GM21381 (cell line): ENCODE measurements at regions not wholly inside any gene's neighbourhood (a gene's known extent, or its start where the extent isn't known, plus 50 kb on each side); places are given as distances from the start of the nearest gene placed in this dataset.

Experiments used
- ATAC-seq: cut with Tn5 transposase; IDR thresholded peaks from one replicate; pipeline ENCODE4 v1.9.1; 2021; ENCODE audit warnings: mild to moderate bottlenecking, moderate library complexity; ENCODE audit not compliant: unreplicated experiment

DNA sequence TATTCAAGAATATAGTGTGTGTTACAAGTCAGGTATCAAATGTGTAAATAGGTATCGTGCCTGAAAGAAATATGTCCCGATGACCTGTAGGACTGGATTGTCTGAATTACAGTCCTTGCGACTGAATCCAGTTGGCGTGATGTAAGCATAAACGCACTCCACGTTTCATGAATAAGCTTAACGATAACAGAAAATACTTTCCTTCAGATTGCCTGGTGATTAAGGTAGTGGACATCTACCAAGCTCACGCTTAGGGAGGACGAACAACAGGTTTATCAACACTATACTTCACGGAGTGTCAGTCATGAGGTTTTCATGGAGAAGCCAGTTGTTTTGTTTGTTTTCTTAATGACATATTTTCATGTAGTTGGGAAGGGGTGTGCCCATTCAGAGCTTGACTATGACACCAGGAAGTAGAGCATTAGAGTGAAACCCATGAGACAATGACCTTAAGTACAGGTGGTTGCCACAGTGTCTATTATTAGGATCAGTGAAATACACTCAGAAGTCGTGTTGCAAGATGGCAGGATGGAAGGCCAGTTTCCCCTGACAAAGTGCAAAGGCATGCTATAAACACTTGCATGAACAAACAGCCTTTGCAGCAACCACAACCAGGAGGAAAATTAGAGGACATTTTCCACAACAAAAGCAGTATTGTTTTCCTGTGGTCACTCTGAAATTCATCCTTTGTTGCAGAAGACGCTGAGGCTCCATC, 305.8 kb upstream of the PRDM1 start:
- ATAC-seq: peak; percentile 72

DNA sequence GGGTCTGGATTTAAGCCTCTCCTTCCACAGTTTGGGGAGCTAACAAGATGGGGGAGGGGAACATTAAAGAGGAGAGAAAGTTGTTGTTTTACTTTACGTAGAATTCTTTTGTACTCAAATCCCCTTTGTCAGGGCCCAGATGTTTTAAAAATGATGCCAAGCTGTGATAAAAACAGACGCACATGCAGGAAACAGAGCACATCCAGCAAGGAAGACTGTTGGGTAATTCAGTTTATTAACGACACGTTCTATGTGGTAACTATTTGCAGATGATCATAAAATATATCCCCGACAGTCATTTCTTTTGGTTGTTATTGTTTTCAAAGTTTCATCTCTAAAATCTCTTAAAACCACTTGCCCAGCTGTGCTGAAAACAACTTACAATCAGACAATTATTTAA, 307.0 kb upstream of the PRDM1 start:
- ATAC-seq: no peak

DNA sequence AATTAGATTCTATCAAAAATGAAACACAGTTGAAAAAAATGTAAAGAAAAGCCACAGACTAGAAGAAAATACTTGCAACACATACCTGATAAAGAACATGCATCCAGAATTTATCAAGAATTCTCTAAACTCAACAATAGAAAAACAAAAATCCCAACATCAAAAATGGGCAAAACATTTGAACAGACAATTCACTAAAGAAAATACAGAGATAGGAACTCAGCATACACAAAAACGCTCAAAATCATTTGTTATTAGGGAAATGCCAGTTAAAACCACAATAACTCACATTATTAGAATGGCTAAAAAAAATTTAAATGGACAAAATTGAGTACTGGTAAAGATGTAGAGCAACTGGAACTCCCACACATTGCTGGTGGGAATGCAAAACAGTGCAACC, 311.0 kb upstream of the PRDM1 start:
- no peak for ATAC-seq

DNA sequence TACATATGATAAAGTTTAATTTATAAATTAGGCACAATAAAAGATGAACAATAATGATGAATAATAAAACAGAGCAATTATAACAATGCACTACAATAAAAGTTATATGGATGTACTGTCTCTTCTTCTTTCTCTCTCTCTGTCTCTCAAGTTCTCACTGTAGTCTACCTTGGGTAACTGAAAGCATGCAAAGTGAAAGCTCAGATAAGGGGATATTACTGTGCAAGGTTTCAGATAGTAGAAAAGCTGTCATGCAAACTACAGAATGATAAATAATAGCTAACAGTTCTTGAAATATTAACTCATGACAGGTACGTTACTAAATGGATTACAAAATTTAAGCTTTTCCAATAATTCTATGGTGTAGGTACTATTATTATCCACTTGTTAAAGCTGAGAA, 311.9 kb upstream of the PRDM1 start:
- peak; percentile 96 for ATAC-seq

DNA sequence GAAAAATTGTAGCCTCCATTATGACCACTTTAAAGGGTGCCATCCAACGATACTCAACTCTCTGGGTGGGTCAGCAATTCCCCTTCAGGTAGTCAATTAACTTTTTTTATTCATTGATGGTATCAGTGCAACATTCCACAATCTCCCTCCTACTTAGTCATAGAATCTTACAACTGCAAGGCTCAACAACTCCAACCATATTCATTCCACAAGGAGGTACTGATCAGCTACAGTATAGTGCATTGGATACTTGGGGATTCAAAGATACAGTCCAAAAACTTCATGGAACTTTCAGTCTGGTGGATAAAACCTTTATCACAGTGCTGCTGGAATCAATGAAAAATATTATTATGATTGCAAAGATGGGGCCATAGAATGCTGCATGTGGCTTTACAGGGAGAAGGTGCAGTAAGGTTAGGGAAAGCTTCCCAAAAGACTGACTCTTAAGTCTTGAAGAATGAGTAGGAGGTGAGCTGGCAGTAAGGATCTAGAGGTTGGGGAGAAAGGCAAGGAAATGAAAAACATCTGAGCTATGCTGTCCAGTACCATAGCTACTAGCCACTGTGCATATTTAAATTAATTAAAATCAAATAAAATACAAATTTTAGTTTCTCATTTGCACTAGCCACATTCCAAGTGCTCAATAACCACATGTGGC, 314.7 kb upstream of the PRDM1 start:
- ATAC-seq: no peak

DNA sequence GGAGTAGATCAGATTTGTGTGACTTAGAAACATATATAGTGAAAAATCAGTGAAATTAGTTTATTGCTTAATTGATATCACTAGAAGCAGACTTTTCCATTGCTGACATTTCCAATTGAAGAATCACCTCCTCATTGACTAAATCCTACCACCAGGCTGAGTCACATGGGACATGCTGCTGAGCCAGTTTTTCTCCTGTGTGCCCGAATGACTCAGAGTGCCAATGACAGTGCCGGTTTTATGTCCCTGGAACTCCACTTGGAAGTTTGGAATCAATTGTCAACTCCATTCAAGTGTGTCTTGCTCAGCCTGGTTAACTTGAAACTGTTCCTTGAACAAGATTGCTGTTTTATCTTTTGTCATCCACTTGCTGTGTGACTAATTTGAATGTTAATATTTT, 316.1 kb upstream of the PRDM1 start:
- no peak for ATAC-seq

DNA sequence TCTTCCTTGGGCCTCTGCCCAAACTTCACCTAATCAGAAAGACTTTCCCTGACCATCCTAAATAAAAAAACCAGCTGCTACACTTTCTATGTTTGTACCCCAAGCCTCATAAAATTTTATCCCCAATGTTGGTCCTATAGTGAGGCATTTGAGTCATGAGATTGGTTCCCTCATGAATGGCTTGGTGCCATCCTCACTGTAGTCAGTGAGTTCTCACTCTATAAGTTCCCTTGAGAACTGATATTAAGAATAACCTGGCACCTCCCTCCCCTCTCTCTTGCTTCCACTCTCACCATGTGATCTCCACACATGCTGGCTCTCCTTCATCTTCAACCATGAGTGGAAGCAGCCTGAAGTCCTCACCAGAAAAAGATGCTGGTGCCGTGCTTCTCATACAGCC, 316.9 kb upstream of the PRDM1 start:
- ATAC-seq: no peak

DNA sequence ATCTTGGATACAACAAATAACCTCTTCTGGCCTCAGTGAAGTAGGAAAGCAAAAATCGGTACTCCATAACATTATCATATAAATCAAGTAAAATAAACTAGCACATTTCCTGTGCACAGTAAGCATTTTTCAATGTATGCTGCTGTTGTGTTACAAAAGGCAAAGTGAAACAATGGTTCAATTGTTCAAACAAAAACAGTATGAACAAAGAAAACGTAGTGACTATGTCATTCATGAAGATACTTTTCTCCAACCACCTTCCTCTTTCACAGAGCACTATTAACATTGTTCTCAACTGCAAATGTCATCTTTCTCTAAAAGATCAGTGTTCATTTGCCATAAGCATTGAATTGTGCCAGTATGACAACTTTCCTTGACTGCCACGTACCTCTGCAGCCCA, 318.6 kb upstream of the PRDM1 start:
- no peak for ATAC-seq

DNA sequence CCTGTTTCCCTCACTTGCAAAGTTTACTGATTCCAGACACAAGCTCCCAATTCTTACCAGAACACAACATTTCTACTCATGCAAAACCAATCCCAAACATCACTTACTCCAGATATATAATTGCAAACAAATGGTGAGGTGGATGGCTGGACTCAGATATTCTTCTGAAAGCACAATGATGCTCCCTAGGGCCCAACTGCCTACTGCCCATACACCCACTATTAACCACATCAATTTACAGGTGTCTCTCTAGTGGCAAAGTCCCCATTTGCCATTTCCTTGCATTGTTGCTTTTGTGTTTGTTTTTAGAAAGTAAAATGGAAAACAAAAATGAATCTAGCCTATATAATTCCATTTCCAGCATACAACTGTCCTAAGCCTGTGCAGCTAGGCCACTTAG, 320.9 kb upstream of the PRDM1 start:
- no peak for ATAC-seq

DNA sequence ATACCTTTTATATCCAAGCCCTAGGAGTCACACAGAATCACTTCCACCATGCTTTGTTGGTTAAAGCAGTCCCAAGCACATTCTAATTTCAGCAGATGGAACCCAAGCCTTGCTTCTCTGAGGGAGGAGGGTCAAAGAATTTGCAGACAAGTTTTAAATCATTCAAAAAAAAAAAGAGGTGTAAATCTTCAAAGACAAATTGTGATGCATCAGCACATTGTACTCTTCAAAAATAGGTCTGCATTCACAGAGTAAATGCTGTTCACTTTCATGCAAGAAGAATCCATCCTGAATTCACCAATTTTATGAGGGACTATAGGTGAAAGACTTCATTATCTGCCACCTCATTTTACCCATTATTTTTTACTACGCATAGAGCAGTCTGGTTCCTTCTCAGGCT, 321.8 kb upstream of the PRDM1 start:
- no peak for ATAC-seq

DNA sequence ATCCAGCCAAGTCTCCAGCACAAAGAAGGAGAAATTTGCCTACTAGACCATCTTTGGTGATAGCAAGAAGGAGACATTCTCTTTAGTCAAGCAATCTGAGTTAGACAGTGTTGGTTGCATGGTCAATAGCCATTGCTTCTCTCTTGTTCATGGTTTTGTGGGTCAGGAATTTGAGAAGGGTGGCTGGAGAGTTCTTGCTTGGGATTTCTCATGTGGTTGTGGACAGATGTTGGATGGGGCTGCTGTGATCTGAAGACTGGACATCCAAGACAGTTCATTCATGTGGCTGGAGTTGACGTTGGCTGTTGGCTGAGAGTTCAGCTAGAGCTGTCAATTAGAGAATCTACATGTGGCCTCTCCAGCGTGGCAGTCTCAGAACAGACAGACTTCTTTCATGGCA, 322.3 kb upstream of the PRDM1 start:
- no peak for ATAC-seq

DNA sequence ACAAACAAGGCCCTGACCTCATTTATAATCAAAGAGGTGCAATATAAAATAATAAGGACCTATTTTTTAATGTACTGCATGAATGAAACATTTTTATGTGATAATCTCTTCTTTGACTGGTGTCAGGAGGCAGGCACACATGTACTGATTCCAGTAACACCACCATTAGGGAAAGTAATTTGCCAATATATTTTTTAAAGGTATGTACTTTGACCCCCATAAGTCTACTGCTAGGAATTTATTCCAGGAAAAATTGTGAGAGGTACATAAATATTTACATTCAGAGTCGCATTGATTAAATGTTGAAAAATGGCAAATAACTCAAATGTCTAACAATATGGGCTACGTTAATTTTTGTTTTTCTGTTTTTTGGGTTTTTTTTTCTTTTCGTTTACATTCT, 325.4 kb upstream of the PRDM1 start:
- ATAC-seq: no peak

DNA sequence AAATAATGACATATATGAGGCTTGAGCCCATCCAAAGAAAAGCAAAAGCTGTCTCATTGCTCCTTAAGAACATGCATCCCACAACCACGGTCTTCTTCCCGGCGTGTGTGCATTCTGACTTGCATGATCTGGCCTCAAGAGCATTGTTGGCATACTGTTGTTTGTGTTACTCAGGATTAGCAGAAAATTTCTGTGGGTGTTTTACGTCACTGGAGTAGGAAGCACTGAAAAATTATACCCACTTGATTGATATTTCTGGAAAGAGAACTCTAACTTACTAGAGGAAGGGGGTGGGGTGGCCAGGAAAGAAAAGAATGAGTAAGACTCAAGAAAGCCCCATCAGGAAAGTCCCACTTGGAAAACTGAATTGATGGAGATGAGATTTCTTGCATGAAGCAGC, 326.2 kb upstream of the PRDM1 start:
- no peak for ATAC-seq

DNA sequence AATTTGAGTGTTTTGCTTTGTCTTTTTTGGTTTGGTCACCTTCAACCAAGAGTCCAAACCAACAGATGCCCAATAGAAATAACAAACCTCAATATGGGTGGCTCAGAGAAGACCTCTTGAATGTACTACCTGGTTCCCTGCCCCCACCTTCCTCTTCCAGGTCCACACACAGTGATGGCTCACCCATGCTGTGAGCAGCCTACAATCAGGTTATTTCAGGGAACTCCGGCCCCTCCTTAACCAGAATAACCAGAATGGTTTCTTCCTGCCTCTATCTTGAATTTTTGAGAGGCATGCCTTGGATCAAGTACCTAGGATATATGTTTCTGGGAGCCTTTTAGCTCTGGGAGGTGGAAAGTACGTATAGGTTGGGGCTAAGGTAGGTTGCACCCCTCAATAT, 327.1 kb upstream of the PRDM1 start:
- no peak for ATAC-seq

DNA sequence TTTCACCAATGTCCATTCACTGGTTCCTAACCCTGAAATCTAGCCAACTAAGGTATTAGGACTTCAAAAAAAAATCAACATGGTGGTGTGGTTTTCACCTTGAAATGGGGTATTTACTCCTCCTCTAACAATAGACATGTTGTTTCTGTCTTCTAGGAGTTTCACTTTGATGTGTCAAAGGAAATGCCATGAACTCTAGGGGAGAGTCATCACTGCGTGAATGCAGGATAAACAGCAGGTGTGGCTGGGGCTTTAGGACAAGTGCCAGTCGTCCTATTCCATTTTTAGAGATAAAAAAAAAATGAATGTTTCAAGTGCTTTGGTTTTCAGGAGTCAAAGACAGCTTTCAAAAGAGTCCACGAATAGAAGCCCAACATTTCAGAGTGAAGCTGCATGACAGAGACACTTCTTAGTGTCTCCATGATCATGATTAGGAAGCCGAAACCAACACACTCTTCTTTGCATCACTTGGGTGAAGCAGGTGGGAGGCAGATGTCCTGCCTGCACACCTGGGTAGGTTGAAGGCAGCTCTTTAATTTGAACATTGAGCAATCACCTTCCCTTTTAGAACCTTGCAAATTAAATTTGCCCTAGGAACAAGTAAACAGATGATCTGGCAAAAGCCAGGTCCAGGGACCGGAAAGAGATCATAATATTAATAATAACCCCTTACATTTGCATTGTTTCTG, 328.5 kb upstream of the PRDM1 start:
- peak; percentile 97 for ATAC-seq

DNA sequence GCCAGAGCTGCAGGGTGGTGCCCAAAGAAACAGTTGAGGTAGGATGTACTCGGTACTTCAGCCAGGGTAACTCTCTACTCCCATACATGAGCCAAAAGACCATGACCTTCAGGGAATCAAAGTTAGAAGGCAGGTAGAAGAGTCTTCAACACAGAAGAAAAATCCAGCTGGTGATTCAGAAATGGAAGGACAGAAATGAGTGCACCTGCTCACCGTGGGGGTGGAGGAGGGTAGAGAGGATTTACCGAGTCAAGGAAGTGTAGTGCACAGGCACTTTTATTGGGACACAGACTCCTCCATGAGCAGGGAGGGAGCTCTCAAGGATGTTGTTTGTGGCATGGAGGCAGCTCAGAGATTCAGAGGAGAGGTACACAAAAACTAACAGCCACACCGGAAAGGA, 330.3 kb upstream of the PRDM1 start:
- ATAC-seq: no peak

DNA sequence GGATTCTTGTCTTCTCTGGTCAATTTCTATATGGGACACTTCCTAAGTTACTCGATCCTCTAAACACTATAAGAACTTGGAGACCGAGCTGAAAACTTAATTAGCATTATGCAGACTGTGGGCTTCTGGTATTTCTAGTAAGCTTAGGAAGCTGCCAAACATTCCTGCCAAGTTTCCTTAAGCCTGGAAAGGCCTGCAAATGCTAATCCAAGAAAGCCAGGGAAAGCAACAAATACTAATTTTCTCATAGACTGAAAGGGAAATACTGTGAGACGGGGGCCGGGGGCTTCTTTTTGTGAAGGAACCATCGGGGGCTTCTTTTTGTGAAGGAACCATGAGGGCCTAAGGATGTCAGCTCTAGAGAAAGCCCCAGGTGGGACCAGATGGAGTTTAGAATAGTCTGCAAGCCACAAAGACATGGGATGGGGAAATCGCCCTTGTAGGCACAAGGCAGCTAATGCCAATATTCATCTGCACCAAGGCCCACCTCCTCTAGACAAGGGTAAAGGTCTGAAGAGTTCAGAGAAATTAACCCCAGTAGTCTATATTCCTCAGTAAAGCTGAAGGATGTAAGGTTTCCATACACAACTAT, 332.4 kb upstream of the PRDM1 start:
- no peak for ATAC-seq

DNA sequence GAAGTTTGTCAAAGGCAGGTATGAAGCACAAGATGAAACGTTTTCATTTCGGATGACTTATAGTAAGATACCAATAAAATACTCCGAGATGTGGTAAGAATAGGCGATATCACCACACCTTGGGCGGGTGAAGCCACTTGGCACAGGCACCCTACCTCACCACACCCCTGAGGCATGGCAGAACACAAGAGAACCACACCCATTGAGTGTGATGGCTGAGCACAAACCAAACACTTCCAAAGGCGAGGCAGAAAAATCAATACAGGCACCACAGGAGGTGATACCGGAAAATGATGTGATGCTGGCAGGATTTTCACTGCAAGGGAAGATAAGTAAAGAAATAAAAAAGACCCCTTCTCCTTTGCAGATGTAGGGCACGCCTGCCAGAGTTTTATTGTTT, 332.9 kb upstream of the PRDM1 start:
- ATAC-seq: no peak

DNA sequence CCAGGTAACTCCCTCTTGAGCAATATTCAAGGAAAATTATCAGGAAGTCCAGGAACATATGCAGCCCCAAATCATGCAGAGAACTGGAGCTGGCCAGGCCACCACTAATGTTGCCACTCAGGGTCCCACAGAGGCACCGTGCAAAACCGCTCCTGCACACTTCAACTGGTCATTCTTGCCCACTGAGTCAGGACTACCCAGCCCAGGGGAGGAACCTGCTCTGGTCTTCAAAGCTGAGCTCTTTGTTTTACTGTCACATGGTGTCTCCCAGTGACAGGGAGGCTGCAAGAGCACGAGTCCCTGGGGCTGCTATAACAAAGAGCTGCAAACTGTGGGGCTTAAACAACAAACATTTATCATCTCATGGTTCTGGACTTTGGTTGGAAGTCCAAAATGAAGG, 336.0 kb upstream of the PRDM1 start:
- no peak for ATAC-seq

DNA sequence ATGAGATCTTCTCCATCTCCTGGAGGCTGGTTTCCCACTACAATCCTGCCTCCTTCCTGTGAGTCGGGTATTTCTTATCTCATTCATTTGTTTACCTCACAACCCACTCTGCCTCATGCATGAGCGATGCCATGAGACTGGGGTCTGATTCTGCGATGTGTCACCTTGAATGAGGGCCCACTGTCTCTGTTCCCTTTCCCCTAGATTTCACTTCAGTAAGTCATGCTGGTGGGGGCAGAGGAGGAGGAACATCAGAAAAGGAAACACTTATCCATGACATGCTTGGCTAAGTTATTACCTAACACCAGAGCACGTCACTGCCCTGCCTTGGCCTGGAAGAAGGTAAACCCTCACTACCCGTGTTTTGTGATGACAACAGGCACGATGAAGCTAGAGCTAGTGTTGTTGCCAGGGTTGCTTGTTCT, 337.4 kb upstream of the PRDM1 start:
- no peak for ATAC-seq

DNA sequence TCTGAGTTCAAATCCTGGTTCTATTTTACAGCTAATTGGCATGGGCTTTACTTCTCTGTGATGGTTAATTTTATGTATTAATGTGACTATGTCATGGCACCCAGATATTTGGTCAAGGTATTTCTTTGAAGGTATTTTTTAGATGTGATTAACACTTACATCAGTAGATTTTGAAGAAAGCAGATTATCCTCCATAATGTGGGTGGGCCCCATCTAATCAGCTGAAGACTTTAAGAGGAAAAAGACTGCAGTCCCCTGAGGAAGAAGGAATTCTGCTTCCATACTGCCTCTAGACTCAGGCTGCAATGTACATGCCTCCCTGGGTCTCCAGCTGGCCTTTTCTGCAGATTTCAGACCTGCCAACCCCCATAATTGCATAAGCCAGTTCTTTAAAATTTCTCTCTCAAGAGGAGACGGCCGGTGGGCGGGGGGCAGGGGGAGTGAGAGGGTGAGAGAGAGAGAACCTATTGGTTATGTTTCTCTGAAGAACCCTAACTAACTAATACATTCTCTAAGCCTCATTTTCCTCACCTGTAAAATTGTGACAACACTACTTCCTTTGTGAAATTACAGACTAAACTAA, 338.2 kb upstream of the PRDM1 start:
- no peak for ATAC-seq

DNA sequence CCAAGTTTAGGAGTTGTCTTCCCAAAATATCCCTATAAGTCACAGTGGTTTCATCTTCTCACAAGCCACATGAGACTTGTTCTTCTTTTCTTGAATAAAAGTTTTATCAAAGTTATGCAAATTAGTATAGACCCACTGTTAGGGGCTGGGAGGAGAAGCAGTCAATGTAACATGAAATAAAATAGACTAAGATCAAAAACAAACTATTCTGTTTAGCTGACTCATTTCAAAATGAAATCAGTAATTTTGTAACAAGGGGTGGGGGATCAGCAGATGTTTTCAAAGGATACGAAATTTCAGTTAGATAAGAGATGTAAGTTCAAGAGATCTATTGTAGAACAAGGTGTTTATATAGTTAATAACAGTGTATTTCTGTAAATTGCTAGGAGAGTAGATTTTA, 339.6 kb upstream of the PRDM1 start:
- no peak for ATAC-seq
